SH-SY5Y (cell line): ENCODE measurements at regions not wholly inside any gene's neighbourhood (a gene's known extent, or its start where the extent isn't known, plus 50 kb on each side); places are given as distances from the start of the nearest gene placed in this dataset.

ENCODE experiments used
- GATA2 ChIP-seq: IDR thresholded peaks from 2 replicates; pipeline ENCODE4 v1.6.1; 2011; ENCODE audit warnings: mild to moderate bottlenecking, low read depth, low read length
- GATA3 ChIP-seq: IDR thresholded peaks from 2 replicates; pipeline ENCODE4 v1.6.1; 2011; ENCODE audit warnings: low read depth, mild to moderate bottlenecking, low read length, moderate library complexity

DNA sequence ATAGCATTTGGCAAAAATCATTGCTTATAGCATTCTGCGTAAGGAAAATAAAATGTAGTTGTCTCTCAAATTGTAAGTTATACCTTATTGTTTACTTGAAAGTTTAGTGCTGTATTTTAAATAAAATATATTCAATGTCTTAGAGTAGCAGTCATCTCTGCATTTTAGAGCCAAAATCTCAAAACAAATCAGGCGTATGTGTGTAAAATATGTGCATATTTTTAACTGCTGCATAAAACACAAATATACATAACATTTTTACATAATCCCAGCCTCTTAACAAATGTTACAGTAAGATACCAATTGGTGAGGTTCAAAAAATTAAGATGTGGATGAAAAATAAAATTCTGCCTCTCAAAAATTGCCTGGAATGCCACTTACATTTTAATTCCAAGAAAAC, 145.8 kb upstream of the AGA start:
- TF ChIP-seq GATA2 (no peak), GATA3 (no peak)
